Hepatocyte (in vitro differentiated cells): ENCODE measurements at regions not wholly inside any gene's neighbourhood (a gene's known extent, or its start where the extent isn't known, plus 50 kb on each side); places are given as distances from the start of the nearest gene placed in this dataset.
A peak's percentile ranks its signal among the peaks of the same experiment; 100 is the strongest.

Experiments
- DNase-seq: peaks from one replicate; pipeline ENCODE4 v3.0.0-alpha.2; 2016; ENCODE audit warnings: low spot score
- H2AFZ ChIP-seq: fragments of 200-600 bp; sonication (generic); 2 replicates; pipeline ENCODE4 v1.6.0; 2016; ENCODE audit warnings: antibody characterized with exemption, mild to moderate bottlenecking
- H3K27ac ChIP-seq: fragments of 200-600 bp; sonication (generic); 2 replicates; pipeline ENCODE4 v1.5.1; 2016; ENCODE audit warnings: mild to moderate bottlenecking
- H3K27me3 ChIP-seq: fragments of 200-600 bp; sonication (generic); 2 replicates; pipeline ENCODE4 v1.6.1; 2016
- H3K36me3 ChIP-seq: fragments of 200-600 bp; sonication (generic); replicated peaks from 2 replicates; pipeline ENCODE4 v1.5.1; 2016; ENCODE audit warnings: low read depth; ENCODE audit not compliant: insufficient read depth
- H3K4me1 ChIP-seq: fragments of 200-600 bp; sonication (generic); 2 replicates; pipeline ENCODE4 v1.5.1; 2016; ENCODE audit warnings: mild to moderate bottlenecking, moderate library complexity; ENCODE audit not compliant: insufficient read depth
- H3K4me2 ChIP-seq: fragments of 200-600 bp; sonication (generic); 2 replicates; pipeline ENCODE4 v1.6.0; 2016
- H3K4me3 ChIP-seq: fragments of 200-600 bp; sonication (generic); 2 replicates; pipeline ENCODE4 v1.5.1; 2016; ENCODE audit warnings: mild to moderate bottlenecking
- H3K79me2 ChIP-seq: fragments of 200-600 bp; sonication (generic); 2 replicates; pipeline ENCODE4 v1.6.0; 2017; ENCODE audit warnings: mild to moderate bottlenecking
- H3K9me2 ChIP-seq: fragments of 200-600 bp; sonication (generic); replicated peaks from 2 replicates; pipeline ENCODE4 v1.6.0; 2017; ENCODE audit warnings: mild to moderate bottlenecking; ENCODE audit not compliant: insufficient read depth
- H3K9me3 ChIP-seq: fragments of 200-600 bp; sonication (generic); 2 replicates; pipeline ENCODE4 v1.5.1; 2016; ENCODE audit warnings: low read depth, mild to moderate bottlenecking
- H4K20me1 ChIP-seq: fragments of 200-600 bp; sonication (generic); 2 replicates; pipeline ENCODE4 v1.6.0; 2016; ENCODE audit warnings: mild to moderate bottlenecking; ENCODE audit not compliant: insufficient read depth, poor library complexity, severe bottlenecking
- CTCF ChIP-seq: fragments of 200-600 bp; sonication (generic); IDR thresholded peaks from 2 replicates; pipeline ENCODE4 v1.5.1; 2016; ENCODE audit warnings: antibody characterized with exemption, mild to moderate bottlenecking; ENCODE audit not compliant: poor library complexity
- EZH2 ChIP-seq: fragments of 200-600 bp; sonication (generic); IDR thresholded peaks from 2 replicates; pipeline ENCODE4 v1.6.1; 2016; ENCODE audit warnings: antibody characterized with exemption, mild to moderate bottlenecking, borderline replicate concordance
- EZH2phosphoT487 ChIP-seq: fragments of 200-600 bp; sonication (generic); IDR thresholded peaks from one replicate; pipeline ENCODE4 v1.6.1; 2018; ENCODE audit warnings: antibody characterized with exemption, mild to moderate bottlenecking, low read depth, moderate library complexity; ENCODE audit not compliant: unreplicated experiment, severe bottlenecking
- WGBS: methylation state at CpG from one replicate; pipeline ENCODE4 v1.1.6; 2016; ENCODE audit warnings: low lambda C conversion rate; ENCODE audit errors: missing lambda C conversion rate; 5-methylcytosine and 5-hydroxymethylcytosine counted together

GRCh38 chr11:22082178-22082577 lies 110.7 kb upstream of the ANO5 start:
- no peaks in the 10 kb centered on the region for H3K79me2 ChIP-seq
- no peaks in the 10 kb centered on the region for H3K27me3 ChIP-seq
- no peak overlapping the region for H3K27ac ChIP-seq
- H2AFZ ChIP-seq, result no peak overlapping the region
- no peaks in the 10 kb centered on the region for H3K9me2 ChIP-seq
- no peaks in the 10 kb centered on the region for H3K36me3 ChIP-seq
- TF ChIP-seq CTCF, result no peak
- H3K9me3 ChIP-seq, result no peaks in the 10 kb centered on the region
- DNase-seq, result no peak
- H3K4me3 ChIP-seq, result no peak overlapping the region
- H3K4me2 ChIP-seq, result peak overlapping the region; percentile 2
- H3K4me1 ChIP-seq, result no peaks in the 10 kb centered on the region
- H4K20me1 ChIP-seq, result no peaks in the 10 kb centered on the region

- Histone ChIP-seq H3K4me3 (no peak overlapping the region), H2AFZ (no peak overlapping the region), H3K4me2 (peak overlapping the region; percentile 2), H3K9me2 (no peaks in the 10 kb centered on the region), H3K27ac (no peak overlapping the region), H3K9me3 (no peaks in the 10 kb centered on the region), H3K27me3 (no peaks in the 10 kb centered on the region), H4K20me1 (no peaks in the 10 kb centered on the region), H3K36me3 (no peaks in the 10 kb centered on the region), H3K4me1 (no peaks in the 10 kb centered on the region), H3K79me2 (no peaks in the 10 kb centered on the region)
- DNase-seq, result no peak
- TF ChIP-seq EZH2 (no peak), CTCF (no peak), EZH2phosphoT487 (no peak)
Observed at GRCh38 chr11:22082788-22083187, 110.1 kb upstream of the ANO5 start.

- H3K9me2 ChIP-seq, result no peaks in the 10 kb centered on the region
- no peak overlapping the region for H3K4me2 ChIP-seq
- no peaks in the 10 kb centered on the region for H3K36me3 ChIP-seq
- H3K79me2 ChIP-seq, result no peaks in the 10 kb centered on the region
- 63% methylated on average over 1 of the region's 1 CpG for WGBS
- DNase-seq, result no peak
- H3K9me3 ChIP-seq, result no peaks in the 10 kb centered on the region
- no peak overlapping the region for H3K4me3 ChIP-seq
- no peak overlapping the region for H3K27ac ChIP-seq
- H3K27me3 ChIP-seq, result no peaks in the 10 kb centered on the region
- TF ChIP-seq EZH2 (no peak), EZH2phosphoT487 (no peak), CTCF (no peak)
- H2AFZ ChIP-seq, result no peak overlapping the region
- no peaks in the 10 kb centered on the region for H4K20me1 ChIP-seq
- H3K4me1 ChIP-seq, result no peaks in the 10 kb centered on the region
Observed at GRCh38 chr11:22084056-22084455, 108.8 kb upstream of the ANO5 start.

- H3K27me3 ChIP-seq, result no peaks in the 10 kb centered on the region
- H4K20me1 ChIP-seq, result no peaks in the 10 kb centered on the region
- H2AFZ ChIP-seq, result no peak overlapping the region
- H3K9me3 ChIP-seq, result no peaks in the 10 kb centered on the region
- H3K79me2 ChIP-seq, result no peaks in the 10 kb centered on the region
- H3K4me2 ChIP-seq, result no peak overlapping the region
- no peak for DNase-seq
- H3K27ac ChIP-seq, result no peak overlapping the region
- no peaks in the 10 kb centered on the region for H3K9me2 ChIP-seq
- H3K36me3 ChIP-seq, result no peaks in the 10 kb centered on the region
- no peak overlapping the region for H3K4me3 ChIP-seq
- H3K4me1 ChIP-seq, result no peaks in the 10 kb centered on the region
- TF ChIP-seq CTCF (no peak), EZH2 (no peak), EZH2phosphoT487 (no peak)
Observed at GRCh38 chr11:22084564-22084963, 108.3 kb upstream of the ANO5 start.
